AG09319 (cell line): ENCODE measurements at regions not wholly inside any gene's neighbourhood (a gene's known extent, or its start where the extent isn't known, plus 50 kb on each side); places are given as distances from the start of the nearest gene placed in this dataset.

Experiments used
- DNase-seq: peaks from one replicate; pipeline ENCODE4 v3.0.0-alpha.2; 2010; ENCODE audit warnings: low read depth; ENCODE audit errors: extremely low read depth
- CTCF ChIP-seq: IDR thresholded peaks from 2 replicates; pipeline ENCODE4 v1.5.1; 2011; ENCODE audit warnings: low read depth, mild to moderate bottlenecking, inconsistent platforms, low read length, moderate library complexity

- TF ChIP-seq CTCF = no peak
- DNase-seq = no peak
These were observed 470.3 kb downstream of the OMA1 start for GRCh38 chr1:58076258-58076657.

GRCh38 chr1:58075188-58075578 is 471.3 kb downstream of the OMA1 start:
- DNase-seq = no peak
- TF ChIP-seq CTCF = no peak

- no peak for TF ChIP-seq CTCF
- no peak for DNase-seq
These were observed 474.1 kb downstream of the OMA1 start for GRCh38 chr1:58072450-58072849.

GRCh38 chr1:58067082-58067481 is 479.4 kb downstream of the OMA1 start:
- TF ChIP-seq CTCF = no peak
- DNase-seq = no peak

- DNase-seq = no peak
- TF ChIP-seq CTCF = no peak
These were observed 481.0 kb downstream of the OMA1 start for GRCh38 chr1:58065520-58065919.

GRCh38 chr1:58064166-58064565 is 482.4 kb downstream of the OMA1 start:
- DNase-seq = no peak
- no peak for TF ChIP-seq CTCF

GRCh38 chr1:58063095-58063494 is 483.4 kb downstream of the OMA1 start:
- no peak for DNase-seq
- no peak for TF ChIP-seq CTCF
